Stimulated activated CD4-positive, alpha-beta T cell treated with anti-CD3 and anti-CD28 coated beads, Interleukin-1b, Interleukin-23, amount 100 ng/mL, for 48 hours (primary cell): ENCODE measurements at regions not wholly inside any gene's neighbourhood (a gene's known extent, or its start where the extent isn't known, plus 50 kb on each side); places are given as distances from the start of the nearest gene placed in this dataset.

Experiments
- DNase-seq: peaks from one replicate; pipeline ENCODE4 v3.0.0-alpha.2; 2020

DNA sequence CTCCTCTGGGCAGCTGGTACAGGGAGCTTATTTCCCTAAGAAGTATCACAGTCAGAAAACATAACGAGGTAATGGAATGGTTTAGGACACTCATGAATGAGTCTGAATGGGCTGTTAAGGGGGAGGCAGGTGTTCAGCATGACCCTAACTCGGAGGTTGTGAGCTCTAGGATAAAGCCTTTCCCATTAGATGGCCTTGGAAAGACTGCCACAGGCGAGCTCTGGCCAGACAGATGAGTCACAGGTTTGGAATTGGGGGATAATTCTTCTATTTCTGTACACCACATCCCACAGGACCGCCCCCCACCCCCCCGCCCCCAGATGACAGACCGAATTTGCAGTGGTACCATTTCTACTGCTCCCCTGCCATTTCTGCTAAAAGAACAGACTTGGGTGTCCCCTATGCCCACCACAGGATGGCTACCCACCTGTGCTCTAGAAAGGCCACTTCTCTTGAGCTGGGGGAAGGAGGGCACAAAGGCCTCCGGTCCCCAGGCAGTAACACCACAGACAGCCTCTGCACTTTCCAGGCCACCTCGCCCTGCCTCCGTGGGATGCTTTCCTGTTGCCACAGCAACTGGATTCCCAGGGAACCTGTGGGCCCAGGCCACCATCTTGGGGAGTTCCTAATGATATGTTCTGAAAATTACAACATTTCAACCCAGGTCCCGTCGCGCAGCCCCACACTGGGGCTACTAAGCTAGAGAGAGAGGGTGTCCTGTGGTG lies 76.7 kb downstream of the TRIM29 start:
- DNase-seq, result no peak

DNA sequence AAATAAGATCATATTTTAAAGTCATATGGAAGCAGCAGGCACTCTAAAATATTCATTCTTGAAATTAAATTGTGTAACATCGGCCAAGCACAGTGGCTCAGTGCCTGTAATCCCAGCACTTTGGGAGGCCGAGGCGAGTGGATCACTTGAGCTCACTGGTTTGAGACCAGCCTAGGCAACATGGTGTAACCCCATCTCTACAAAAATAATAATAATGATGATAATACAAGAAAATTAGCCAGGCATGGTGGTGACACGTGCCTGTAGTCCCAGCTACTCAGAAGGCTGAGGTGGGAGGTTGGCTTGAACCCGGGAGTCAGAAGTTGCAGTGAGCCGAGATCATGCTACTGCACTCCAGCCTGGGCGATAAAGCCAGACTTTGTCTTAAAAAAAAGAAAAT lies 77.4 kb downstream of the TRIM29 start:
- no peak for DNase-seq

DNA sequence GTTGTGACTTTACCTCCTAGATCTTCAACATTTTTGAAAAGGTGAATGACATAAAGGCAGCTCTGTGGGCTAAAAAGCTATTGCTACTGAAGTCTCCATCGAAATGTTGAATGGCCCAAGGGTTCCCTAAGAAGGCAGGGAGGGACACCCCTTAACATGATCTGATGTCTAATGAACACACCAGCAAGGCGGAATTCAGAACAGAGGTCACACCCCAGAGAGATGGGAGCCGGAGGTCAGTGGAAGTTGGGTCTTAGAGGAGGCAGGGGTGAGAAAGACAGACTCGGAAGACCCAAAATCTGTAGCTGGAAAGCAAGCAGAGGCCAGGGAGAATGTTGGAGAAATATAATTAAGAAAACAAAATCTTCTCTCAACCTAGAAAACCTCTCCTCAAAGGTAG lies 79.0 kb downstream of the TRIM29 start:
- DNase-seq, result no peak

DNA sequence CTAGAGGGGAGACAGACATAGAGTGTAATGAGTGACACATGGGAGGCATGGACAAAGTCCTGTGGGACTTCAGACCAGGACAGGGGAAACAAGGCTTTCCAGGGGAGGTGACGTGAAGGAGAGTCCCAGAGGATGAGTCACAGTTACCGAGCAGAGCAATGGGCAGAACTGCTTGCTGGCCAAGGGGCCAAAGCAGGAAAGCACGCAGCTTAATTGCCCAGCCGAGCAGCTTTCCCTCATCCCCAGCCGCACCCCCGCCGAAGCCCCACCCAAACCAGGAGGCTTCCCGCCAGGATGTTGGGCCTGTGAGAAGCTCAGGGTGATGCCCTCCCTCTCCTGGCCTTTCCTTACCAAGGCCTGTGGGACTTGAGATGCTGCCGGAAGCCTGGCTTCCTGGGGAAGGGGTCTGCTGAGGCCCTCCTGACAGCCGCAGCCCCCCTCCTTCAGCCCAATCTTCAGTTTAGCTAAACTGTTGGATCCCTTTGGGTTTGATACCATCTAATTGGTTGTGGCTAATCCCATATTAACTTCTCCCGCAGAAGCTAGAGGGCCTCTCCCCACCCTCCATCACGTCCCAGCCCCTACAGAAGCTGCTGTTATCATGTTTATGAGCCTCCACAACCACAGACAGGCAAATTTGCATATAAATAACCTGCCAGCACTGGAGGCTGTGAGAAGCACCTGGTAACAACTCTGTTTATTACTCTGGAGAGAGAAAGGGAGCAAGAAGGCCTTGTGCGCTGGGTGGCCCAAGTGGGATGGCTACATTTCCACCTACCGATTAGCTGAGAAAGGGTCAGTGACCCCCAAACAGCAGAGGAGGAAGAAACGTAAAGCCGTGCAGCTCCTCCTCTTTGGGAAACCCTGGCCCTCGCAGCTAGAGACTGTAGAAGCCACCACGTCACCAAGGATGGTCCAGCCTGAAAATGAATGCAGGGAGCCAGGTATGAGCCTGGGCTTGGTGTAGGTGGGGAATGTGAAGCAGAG lies 80.0 kb downstream of the TRIM29 start:
- no peak for DNase-seq

DNA sequence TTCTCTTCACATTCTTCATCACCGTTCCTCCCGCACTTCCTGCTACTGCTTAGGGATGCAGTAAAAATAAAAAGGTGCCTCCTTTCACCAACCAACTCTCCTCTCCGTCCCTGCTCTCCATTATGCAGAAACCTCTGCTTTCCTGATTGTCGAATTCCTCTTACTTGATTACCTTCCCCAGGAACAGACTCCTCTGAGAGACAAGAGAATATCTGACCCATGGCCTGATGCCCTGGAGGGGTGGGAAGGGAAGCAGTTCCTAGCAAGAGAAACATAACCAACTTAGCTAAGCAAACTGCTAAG lies 80.9 kb downstream of the TRIM29 start:
- no peak for DNase-seq

DNA sequence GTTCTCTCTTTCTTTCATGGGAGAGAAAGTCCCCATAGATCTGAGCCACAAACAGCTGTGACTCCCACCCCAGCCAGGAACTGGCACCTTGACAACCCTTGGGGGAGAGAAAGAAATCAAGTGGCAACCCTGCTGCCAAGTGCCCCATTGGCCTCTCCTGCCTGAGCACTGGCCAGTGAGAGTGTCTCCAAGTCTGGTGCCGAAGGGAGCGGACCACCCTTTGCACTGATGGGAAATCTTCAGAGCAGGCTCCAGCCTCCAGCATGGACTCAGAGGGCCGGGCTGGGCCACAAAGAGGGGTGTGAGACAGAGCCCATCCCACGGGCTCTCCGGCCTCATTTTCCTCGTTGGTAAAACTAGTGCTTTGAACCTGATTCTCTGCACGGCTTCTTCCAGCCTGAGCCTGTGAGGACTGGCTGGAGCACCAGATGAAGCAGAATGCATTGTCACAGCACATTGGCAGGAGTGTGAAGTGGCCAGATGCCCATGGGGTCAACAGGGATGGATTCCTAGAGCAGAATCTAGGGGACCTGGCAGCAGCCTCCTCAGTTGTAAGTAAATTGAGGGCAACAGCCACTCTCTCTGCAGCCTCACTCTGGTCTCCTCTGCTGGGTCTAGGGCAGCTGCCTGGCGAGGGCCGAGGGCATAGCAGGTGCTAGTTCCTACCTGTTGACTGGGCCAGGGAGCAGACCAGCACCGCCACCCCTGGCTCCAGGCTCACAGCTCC lies 81.4 kb downstream of the TRIM29 start:
- no peak for DNase-seq

DNA sequence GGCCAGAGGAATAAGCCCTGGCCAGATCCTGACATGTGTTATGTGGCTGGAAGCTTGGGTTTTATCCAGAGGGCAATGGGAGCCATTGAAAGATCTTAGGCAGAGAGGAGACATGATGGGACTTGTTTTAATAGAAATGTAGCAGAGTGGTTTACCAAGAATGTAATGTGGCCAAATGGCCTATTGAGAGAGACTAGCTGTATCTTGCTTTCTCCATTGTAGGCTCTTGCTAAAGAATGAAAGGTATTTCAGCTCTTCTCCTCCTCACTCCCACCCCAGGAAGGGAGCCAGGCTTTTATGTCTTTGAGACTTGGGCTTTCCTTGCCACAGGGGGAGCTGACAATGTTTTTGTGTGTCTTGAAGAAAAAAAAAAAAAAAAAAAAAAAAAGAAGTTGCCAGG lies 82.3 kb downstream of the TRIM29 start:
- no peak for DNase-seq

DNA sequence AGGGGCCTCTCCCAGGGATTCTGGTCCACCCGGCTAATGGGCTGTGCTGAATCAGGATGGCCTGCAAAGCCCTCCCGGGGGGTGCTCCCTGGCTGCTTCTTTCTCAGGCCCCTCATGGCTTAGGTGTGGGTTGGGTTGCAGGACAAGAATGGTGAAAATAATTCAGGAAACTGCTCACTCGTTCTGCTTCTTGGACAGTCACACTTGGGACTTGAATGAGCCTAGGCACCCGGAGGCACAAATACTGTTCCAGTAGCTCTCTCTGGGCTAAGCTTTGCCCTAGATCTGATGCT lies 83.2 kb downstream of the TRIM29 start:
- DNase-seq, result no peak

DNA sequence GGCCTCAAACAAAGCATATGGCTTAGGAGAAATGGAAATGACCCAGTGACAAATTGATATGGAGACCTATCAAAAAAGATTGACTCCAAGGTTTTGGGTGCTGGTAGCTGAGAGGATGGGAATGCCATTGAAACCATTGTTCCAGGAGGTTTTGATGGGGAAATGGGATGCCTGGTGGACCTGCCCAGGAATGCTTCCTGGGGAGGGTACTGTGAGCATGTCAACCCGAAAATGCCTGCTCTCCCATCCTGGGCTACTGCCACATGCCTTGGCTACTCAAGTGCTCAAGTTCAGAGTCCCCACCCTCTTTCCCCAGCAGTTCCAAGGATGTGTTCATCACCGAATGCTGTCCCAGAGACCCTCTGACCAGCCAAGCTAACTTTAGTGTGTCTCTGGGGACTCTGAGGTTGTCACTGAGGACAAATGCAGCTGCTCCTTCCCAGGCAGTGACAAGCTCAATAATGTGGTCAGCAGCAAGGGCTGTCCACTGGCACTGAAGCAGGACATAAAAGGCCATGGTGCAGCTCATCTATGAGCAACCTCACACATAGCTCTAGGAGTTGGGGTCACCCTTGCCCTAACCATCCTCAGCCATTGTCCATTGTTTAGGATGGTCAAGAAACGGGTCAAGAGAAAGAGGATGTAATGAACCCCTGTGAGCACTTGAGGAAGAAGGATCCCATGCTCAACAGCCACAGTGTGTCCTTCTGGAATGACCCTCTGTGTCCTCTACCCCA lies 83.7 kb downstream of the TRIM29 start:
- no peak for DNase-seq

DNA sequence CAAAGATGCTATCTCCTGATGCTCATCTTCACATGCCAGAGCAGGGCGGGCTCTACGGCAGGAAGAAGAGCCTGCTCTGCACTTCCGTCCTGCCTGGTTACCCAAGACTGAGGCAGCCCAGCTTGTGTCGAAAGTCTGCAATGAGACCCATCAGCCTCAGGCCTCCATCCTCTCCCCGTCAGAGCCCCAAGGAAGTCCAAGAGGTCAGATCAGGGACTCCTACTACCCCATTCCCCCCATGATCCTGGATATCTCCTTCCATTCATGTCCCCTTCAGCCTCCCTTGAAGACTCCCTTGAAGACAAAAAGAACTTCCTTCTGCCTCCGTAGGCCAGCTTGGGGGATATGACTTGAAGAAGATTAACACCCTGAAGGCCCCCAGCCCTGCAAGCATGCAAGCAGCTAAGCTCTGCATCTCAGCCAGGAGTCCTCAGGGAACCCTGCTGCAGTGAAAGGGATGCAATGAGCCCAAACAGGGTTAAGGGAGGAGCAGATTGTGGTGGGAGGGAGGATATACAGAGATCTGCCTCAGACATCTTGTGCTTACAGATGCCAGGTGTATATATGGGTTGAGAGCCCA lies 85.6 kb downstream of the TRIM29 start:
- DNase-seq, result no peak

DNA sequence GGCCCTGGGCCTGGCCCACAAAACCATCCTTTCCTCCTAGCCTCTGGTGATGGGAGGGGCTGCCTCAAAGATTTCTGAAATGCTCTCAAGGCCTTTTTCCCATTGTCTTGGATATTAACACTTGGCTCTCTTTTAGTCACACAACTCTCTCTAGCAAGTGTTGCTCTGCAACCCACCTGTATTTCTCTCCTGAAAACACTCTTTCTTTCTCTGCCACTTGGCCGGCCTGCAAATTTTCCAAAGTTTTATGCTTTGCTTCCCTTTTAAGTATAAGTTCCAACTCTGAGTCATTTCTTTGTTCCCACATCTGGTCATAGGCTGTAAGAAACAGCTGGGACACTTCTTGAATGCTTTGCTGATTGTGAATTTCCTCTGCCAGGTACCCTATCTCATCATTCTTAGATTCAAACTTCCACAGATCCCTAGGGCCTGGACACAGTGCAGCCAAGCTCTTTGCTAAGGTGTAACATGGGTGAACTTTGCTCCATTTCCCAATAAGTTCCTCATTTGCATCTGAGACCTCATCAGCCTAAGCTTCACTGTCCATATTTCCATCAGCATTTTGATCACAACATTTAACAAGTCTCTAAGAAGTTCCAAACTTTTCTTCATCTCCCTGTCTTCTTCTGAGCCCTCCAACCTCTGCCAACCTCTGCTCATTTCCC lies 93.8 kb downstream of the TRIM29 start:
- DNase-seq, result no peak

DNA sequence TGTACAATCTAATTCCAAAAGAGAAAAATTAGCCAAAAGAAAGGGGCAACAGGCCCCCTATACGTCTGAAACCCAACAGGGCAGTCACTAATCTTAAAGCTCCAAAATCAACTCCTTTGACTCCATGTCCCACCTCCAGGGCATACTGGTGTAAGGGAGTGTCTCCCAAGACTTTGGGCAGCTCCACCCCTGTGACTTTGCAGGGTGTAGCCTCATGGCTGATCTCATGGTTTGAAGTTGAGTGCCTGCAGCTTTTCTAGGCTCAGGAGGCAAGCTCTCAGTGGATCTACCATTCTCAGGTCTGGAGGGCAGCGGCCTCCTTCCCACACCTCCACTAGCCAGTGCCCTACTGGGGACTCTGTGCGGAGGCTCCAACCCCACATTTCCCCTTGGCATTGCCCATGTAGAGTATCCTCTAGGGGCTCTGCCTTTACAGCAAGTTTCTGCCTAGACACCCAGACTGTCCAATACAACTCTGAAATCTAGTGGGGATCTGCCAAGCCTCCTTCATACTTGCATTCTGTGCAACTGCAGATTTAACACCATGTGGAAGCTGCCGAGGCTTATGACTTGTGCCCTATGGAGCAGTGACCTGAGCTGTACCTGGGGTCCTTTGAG lies 94.5 kb downstream of the TRIM29 start:
- no peak for DNase-seq

DNA sequence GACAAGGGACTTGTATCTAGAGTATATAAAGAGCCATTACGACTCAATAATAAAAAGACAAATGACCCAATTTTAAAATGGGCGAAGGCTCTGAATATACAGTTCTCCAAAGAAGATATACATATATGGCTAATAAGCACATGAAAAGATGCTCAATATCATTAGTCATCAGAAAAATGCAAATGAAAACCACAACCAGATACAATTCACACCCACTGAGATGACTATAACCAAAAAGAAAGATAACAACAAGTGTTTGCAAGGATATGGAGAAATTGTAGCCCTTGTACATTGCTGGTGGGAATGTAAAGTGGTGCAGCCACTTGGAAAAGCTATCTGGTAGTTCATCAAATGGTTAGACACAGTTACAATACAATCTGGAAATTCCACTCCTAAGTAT lies 96.3 kb downstream of the TRIM29 start:
- no peak for DNase-seq

DNA sequence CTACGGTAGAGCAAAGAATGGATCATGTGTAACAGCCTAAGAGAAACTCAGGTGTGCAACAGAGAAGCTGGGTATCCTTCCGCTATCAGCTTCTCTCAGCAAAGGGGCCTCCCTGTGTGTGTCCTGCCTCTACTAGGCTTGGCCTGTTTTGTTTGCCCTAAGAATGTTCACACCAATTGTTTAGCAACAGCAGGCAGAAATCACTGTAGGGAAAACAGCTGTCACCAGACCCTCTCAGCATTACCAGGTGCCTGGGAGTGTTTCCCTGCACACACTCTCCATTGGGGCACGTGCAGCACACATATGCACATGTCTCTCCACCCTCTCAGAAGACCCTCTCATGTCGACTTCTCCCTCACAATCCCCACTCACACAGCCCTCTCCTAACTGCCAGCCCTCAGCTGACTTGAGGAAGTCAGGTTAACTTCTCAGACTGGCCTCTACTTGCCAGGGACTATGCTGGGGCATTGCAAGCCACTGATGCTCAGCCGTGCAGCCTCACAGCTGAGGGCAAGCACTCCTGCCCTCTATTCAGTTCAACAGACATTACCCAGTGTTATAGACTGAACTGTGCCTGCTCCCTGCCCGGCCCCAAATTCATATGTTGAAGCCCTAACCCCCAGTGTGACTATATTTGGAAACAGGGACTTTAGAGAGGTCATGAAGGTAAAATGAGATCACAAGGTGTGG lies 97.6 kb downstream of the TRIM29 start:
- DNase-seq, result no peak

DNA sequence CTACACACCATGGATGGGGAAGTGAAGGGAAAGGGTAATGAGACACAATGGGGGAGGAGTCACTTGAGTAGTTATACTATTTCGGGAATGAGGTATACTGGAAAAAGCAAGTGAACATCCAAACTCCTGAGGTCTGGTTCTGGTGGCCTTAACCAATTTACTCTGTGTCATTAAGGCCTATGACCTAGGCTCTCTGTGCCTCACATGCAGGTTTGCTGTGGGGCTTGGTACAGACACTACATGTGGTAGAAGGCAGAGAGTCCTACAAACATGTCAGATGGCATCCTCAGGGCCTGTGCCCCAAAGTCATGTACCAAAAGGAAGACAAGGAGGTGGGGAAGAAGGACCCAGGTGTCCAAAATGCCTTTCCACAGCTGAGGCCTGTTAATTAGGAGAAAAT lies 98.9 kb downstream of the TRIM29 start:
- no peak for DNase-seq

DNA sequence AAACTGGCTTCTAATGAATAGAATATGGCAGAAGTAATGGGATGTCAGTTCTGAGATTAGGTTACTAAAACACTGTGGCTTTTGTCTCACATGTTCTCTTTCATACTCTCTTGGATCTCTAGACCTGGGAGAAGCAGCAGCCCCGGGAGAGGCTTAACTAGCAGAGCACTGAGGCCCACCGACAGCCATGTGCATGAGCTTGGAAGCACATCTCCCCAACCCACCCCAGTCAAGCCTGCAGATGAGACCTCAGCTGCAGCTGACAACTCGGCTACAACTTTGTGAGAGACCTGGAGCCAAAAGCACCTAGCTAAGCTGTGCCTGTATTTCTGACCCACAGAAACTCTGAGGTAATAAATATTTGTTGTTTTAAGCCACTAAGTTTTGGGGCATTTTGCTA lies 100.8 kb downstream of the TRIM29 start:
- no peak for DNase-seq

DNA sequence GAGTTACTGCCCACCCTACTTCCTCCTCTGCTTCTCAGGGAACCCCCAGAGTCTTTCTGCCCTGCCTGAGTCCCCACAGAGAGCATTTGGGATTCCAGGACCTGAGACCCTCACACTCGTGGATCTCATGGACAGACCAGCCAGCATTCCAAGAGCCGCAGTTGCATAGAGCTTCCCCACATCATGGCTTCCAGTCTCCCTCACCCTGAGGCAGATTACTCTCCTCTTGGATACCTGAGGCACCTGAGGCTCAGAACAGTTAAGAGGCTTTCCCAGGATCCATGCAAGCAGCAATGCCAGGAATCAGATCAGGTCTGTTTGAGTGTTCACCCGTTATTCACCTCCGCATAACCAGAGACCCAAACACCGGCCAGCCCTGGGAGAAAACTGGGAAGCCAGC lies 102.2 kb downstream of the TRIM29 start:
- DNase-seq, result no peak

DNA sequence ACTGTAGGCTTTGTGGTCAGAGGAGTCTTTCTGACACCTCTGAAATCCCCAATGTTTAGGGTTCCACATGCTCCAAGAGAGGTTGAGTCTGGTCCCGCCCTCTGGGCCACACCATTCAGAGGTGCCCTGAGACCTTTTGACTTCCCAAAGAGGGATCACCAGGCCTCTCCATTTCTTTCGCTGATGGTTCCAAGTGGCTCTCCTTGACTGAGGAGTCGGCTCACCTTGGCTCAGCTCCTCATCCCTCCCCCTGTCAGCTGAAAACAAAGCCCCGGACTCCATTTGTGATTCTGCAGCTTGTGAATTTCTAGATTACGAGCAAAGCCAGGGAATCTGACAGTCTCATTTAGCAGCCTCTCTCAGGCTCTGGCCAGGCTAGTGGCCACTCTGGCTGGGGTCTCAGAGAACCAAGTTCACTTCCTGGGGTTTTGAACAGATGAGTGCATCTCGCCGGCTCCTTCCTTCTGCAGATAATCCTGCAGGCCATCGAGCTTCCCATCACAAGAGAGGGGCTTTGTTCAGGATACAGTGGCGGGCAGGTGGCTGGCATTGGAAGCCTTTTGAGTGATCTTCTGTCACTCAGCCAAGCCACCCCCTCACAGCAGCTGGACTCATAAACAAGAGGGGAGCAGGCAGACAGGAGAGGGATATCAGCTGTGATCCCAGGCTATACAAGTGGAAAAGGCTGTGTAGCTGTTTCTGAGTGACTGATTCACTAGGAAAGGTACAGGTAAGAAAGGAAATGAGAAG lies 102.9 kb downstream of the TRIM29 start:
- DNase-seq, result no peak

DNA sequence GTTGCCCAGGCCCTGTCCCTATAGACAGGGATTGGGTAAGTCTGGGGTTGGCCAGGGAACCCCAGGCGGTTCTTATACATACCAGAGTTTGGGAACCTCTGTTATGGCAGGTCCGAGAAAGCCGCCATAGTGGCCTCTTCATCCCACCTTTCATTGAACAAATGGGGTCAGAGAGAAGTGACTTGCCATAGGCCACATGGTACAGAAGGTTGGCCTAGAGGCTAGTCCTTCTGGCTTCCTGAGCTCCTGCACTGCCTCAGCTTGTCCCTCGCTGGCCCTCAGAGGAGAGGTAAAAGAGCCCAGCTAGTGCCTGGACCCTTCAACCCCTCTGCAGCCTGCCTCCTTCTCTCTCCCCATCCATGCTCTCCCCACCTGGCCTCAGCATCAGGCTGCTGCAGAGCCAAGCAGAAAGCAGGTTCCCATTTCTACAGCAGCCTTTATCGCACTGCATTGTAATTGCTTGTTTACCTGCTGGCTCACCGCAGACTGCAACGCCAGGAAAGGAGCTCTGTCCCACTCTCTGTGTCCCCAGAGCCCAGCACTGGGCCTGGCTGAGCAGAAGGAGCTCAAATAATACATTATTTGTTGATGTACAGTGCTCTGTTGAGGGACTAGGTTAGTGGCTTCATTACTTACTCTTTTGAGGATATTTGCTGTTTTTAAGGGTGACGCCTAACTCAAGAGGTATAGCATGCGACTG lies 103.6 kb downstream of the TRIM29 start:
- no peak for DNase-seq
